H1 (cell line): ENCODE measurements at regions not wholly inside any gene's neighbourhood (a gene's known extent, or its start where the extent isn't known, plus 50 kb on each side); places are given as distances from the start of the nearest gene placed in this dataset.

Source experiments
- CTCF ChIA-PET: fragments of 300-600 bp; sonication (Branson Sonifier 250); formaldehyde crosslinking; loops from one replicate; lab custom pipeline; 2021; ENCODE audit not compliant: partially characterized antibody; lab: Charles Lee
- POLR2A ChIA-PET: fragments of 300-600 bp; sonication (Branson Sonifier 250); formaldehyde crosslinking; loops from one replicate; lab custom pipeline; 2021; ENCODE audit warnings: inconsistent platforms; ENCODE audit not compliant: partially characterized antibody; lab: Charles Lee
- DNase-seq, 2 experiments: peaks; one replicate each; pipeline versions ENCODE4 v3.0.0 to v3.0.0-alpha.2; 2010 to 2022; ENCODE audit warnings: low spot score in 2 of 2, low read depth in 1 of 2, mixed read lengths in 1 of 2
- FAIRE-seq: peaks from 2 replicates; lab custom pipeline; 2011; peaks lifted over from hg19 to GRCh38; lab: Jason Lieb, UNC
- H2AFZ ChIP-seq: 2 replicates; pipeline ENCODE4 v1.8.1; 2012; ENCODE audit warnings: low read length, inconsistent platforms
- H2AK5ac ChIP-seq: 2 replicates; pipeline ENCODE4 v1.6.1; 2013; ENCODE audit warnings: low read depth, low read length
- H2BK120ac ChIP-seq: replicated peaks from 2 replicates; pipeline ENCODE3; 2013; ENCODE audit warnings: low read depth, low read length, inconsistent platforms
- H2BK12ac ChIP-seq: 2 replicates; pipeline ENCODE4 v1.6.1; 2013; ENCODE audit warnings: low read depth, low read length
- H2BK15ac ChIP-seq: 2 replicates; pipeline ENCODE4 v1.6.1; 2013; ENCODE audit warnings: low read length
- H2BK20ac ChIP-seq: 2 replicates; pipeline ENCODE4 v1.6.1; 2013; ENCODE audit warnings: low read length
- H2BK5ac ChIP-seq: 2 replicates; pipeline ENCODE4 v1.6.1; 2013; ENCODE audit warnings: low read depth, low read length
- H3K14ac ChIP-seq: 2 replicates; pipeline ENCODE4 v1.6.1; 2013; ENCODE audit warnings: inconsistent platforms; ENCODE audit not compliant: insufficient read length
- H3K18ac ChIP-seq: 2 replicates; pipeline ENCODE4 v1.6.1; 2013; ENCODE audit warnings: low read length; ENCODE audit errors: extremely low read depth
- H3K23ac ChIP-seq: 2 replicates; pipeline ENCODE4 v1.6.1; 2013; ENCODE audit warnings: inconsistent platforms; ENCODE audit not compliant: insufficient read length
- H3K23me2 ChIP-seq: 2 replicates; pipeline ENCODE4 v1.6.1; 2013; ENCODE audit warnings: low read depth, low read length
- H3K27ac ChIP-seq: 2 replicates; pipeline ENCODE4 v1.6.1; 2011; ENCODE audit warnings: low read depth, low read length, inconsistent platforms
- H3K27me3 ChIP-seq, 4 experiments: replicated peaks in 1 of 4; 1 replicate in 1 of 4; 2 replicates in 3 of 4; pipeline versions ENCODE4 v1.6.1 to v1.8.1; 2011 to 2013; ENCODE audit warnings: low read length in 3 of 4, mild to moderate bottlenecking in 3 of 4, inconsistent platforms in 2 of 4, mixed read lengths in 2 of 4, moderate library complexity in 1 of 4; ENCODE audit not compliant: control insufficient read depth in 3 of 4, insufficient read depth in 3 of 4; ENCODE audit errors: extremely low read depth in 1 of 4
- H3K36me3 ChIP-seq, 4 experiments: 2 replicates each; pipeline versions ENCODE4 v1.6.1 to v1.8.1; 2011 to 2013; ENCODE audit warnings: mild to moderate bottlenecking in 4 of 4, low read length in 3 of 4, moderate library complexity in 2 of 4, control low read depth in 1 of 4, inconsistent platforms in 1 of 4; ENCODE audit not compliant: insufficient read depth in 4 of 4, control insufficient read depth in 2 of 4
- H3K4ac ChIP-seq: replicated peaks from 2 replicates; pipeline ENCODE3; 2013; ENCODE audit warnings: low read length, low read depth, mixed read lengths, inconsistent platforms; ENCODE audit not compliant: insufficient read length
- H3K4me1 ChIP-seq, 4 experiments: replicated peaks in 1 of 4; 1 replicate in 1 of 4; 2 replicates in 3 of 4; pipeline versions ENCODE4 v1.6.1 to v1.8.1; 2011 to 2013; ENCODE audit warnings: low read length in 3 of 4, inconsistent platforms in 2 of 4, mixed read lengths in 1 of 4; ENCODE audit not compliant: insufficient read depth in 4 of 4, control insufficient read depth in 3 of 4
- H3K4me2 ChIP-seq, 2 experiments: 2 replicates each; pipeline versions ENCODE4 v1.6.1 to v1.8.1; 2011 to 2013; ENCODE audit warnings: low read depth in 2 of 2, low read length in 2 of 2, control low read depth in 1 of 2, inconsistent platforms in 1 of 2, mild to moderate bottlenecking in 1 of 2; ENCODE audit not compliant: insufficient read depth in 1 of 2
- H3K4me3 ChIP-seq, 4 experiments: fragments of 200-600, 300-600 bp in 1 of 4; sonication (generic), shearing (Covaris generic), sonication (Bioruptor Twin) in 1 of 4; 2 replicates each; pipeline versions ENCODE4 v1.5.1 to v1.8.1; 2011 to 2016; ENCODE audit warnings: low read length in 4 of 4, low read depth in 3 of 4, control low read depth in 2 of 4, inconsistent platforms in 2 of 4, mild to moderate bottlenecking in 2 of 4, mixed read lengths in 1 of 4, moderate library complexity in 1 of 4; ENCODE audit not compliant: insufficient read depth in 2 of 4; ENCODE audit errors: extremely low read depth in 1 of 4
- H3K56ac ChIP-seq: replicated peaks from 2 replicates; pipeline ENCODE3; 2013; ENCODE audit warnings: low read depth, mild to moderate bottlenecking, mixed read lengths, low read length, inconsistent platforms; ENCODE audit not compliant: insufficient read length
- H3K79me1 ChIP-seq: 2 replicates; pipeline ENCODE4 v1.6.1; 2013; ENCODE audit warnings: low read depth, low read length, control low read depth
- H3K79me2 ChIP-seq, 2 experiments: 2 replicates each; pipeline versions ENCODE4 v1.6.1 to v1.8.1; 2012 to 2013; ENCODE audit warnings: low read length in 2 of 2, mild to moderate bottlenecking in 2 of 2, inconsistent platforms in 1 of 2; ENCODE audit not compliant: insufficient read depth in 2 of 2, control insufficient read depth in 1 of 2
- H3K9ac ChIP-seq, 4 experiments: replicated peaks in 1 of 4; 1 replicate in 1 of 4; 2 replicates in 3 of 4; pipeline versions ENCODE4 v1.6.1 to v1.8.1; 2011 to 2013; ENCODE audit warnings: low read depth in 3 of 4, low read length in 3 of 4, control low read depth in 2 of 4, mild to moderate bottlenecking in 2 of 4, moderate library complexity in 2 of 4, inconsistent platforms in 1 of 4; ENCODE audit errors: extremely low read depth in 1 of 4
- H3K9me3 ChIP-seq, 2 experiments: 2 replicates each; pipeline versions ENCODE4 v1.6.1 to v1.8.1; 2012 to 2013; ENCODE audit warnings: mild to moderate bottlenecking in 2 of 2, moderate library complexity in 2 of 2, control low read depth in 1 of 2, inconsistent platforms in 1 of 2, low read depth in 1 of 2, low read length in 1 of 2, mixed read lengths in 1 of 2; ENCODE audit not compliant: insufficient read depth in 2 of 2
- H4K20me1 ChIP-seq, 2 experiments: replicated peaks in 1 of 2; 2 replicates each; pipeline versions ENCODE3 to v1.8.1; 2011 to 2013; ENCODE audit warnings: inconsistent platforms in 2 of 2, low read length in 2 of 2, mild to moderate bottlenecking in 1 of 2; ENCODE audit not compliant: insufficient read depth in 2 of 2, control insufficient read depth in 1 of 2
- H4K5ac ChIP-seq: 2 replicates; pipeline ENCODE4 v1.6.1; 2013; ENCODE audit warnings: low read length, low read depth, mixed read lengths, inconsistent platforms; ENCODE audit not compliant: insufficient read length
- H4K8ac ChIP-seq: 2 replicates; pipeline ENCODE4 v1.8.0; 2013; ENCODE audit warnings: mild to moderate bottlenecking, moderate library complexity, low read length, inconsistent platforms; ENCODE audit not compliant: insufficient read depth; ENCODE audit errors: extremely low read depth
- H4K91ac ChIP-seq: replicated peaks from 2 replicates; pipeline ENCODE3; 2013; ENCODE audit warnings: low read length, mixed read lengths, inconsistent platforms; ENCODE audit not compliant: insufficient read length
- SP2 ChIP-seq: IDR thresholded peaks from 2 replicates; pipeline ENCODE4 v1.6.1; 2012; ENCODE audit warnings: mild to moderate bottlenecking, low read length, inconsistent platforms
- WGBS, 2 experiments: shearing (Covaris generic) in 1 of 2; methylation state at CpG; one replicate each; pipeline versions ENCODE4 v1.1.6 to v1.1.7; 2013 to 2015; ENCODE audit warnings: low lambda C conversion rate in 2 of 2, mixed read lengths in 2 of 2, inconsistent platforms in 1 of 2, low coverage in 1 of 2, missing lambda C conversion rate in 1 of 2; ENCODE audit not compliant: insufficient replicate concordance in 2 of 2, insufficient coverage in 1 of 2, insufficient read length in 1 of 2; ENCODE audit errors: extremely low coverage in 1 of 2, missing lambda C conversion rate in 1 of 2; 5-methylcytosine and 5-hydroxymethylcytosine counted together

DNA sequence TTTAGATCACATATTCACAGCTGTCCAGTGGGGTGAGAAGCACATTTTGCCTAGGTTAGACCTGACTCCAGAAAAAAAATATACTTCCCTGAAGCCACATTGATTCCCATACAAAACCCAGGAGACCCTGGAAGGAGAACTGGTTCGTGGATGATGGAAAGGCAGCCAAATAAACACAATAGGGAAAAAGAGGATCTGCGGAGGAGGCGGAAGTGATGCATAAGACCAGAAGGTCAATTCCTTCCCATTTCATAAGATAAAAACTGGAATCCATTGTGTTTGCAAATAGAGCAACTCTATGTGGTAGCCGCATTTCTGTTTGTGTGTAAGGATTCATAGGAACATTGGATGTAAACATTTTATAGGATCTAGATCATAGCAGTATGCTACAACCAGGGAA lies 781.9 kb upstream of the GRM7 start:
- ChIA-PET POLR2A (no interaction called here), CTCF (no interaction called here)
- no peak for DNase-seq
- H3K18ac ChIP-seq, result no peak overlapping the region
- no peak overlapping the region for H2BK12ac ChIP-seq
- H3K4me3 ChIP-seq, result no peak overlapping the region
- no peak overlapping the region for H2BK15ac ChIP-seq
- H4K91ac ChIP-seq, result no peak overlapping the region
- WGBS, 2 experiments, result 78% methylated on average over 4 of the region's 4 CpGs; no CpG with 5 or more reads in 1 of the 2 experiments
- H2BK5ac ChIP-seq, result no peak overlapping the region
- H4K5ac ChIP-seq, result no peak overlapping the region
- no peak for FAIRE-seq
- H3K9ac ChIP-seq, result no peak overlapping the region
- no peak overlapping the region for H3K23ac ChIP-seq
- no peaks in the 10 kb centered on the region for H4K20me1 ChIP-seq
- H4K8ac ChIP-seq, result no peak overlapping the region
- H3K56ac ChIP-seq, result no peak overlapping the region
- H3K4me1 ChIP-seq, result peaks cover 0 to 2% (median 0%) of the 10 kb centered on the region in 4 experiments; a peak in 1 of 7 replicates
- no peak overlapping the region for H2BK120ac ChIP-seq
- no peak overlapping the region for H2AFZ ChIP-seq
- H3K27me3 ChIP-seq, result no peaks in the 10 kb centered on the region
- H3K23me2 ChIP-seq, result no peaks in the 10 kb centered on the region
- H2BK20ac ChIP-seq, result no peak overlapping the region
- H3K4ac ChIP-seq, result no peak overlapping the region
- H2AK5ac ChIP-seq, result no peak overlapping the region
- no peaks in the 10 kb centered on the region for H3K36me3 ChIP-seq
- no peak overlapping the region for H3K14ac ChIP-seq
- H3K4me2 ChIP-seq, result no peak overlapping the region
- H3K79me2 ChIP-seq, result no peaks in the 10 kb centered on the region
- no peak for TF ChIP-seq SP2
- H3K27ac ChIP-seq, result no peak overlapping the region
- H3K79me1 ChIP-seq, result no peaks in the 10 kb centered on the region
- H3K9me3 ChIP-seq, result no peaks in the 10 kb centered on the region
